CD4-positive, alpha-beta T cell (primary cell): ENCODE measurements at regions not wholly inside any gene's neighbourhood (a gene's known extent, or its start where the extent isn't known, plus 50 kb on each side); places are given as distances from the start of the nearest gene placed in this dataset.
"Not testable (repeated sequence)": the region's sequence is repeated elsewhere in the genome, so short reads cannot be mapped to it uniquely, and the experiment has no call there.

Experiments used
- ATAC-seq: fragments of 200-7000 bp; cut with Tn5 transposase; one replicate; pipeline ENCODE4 v1.10.0; 2022; ENCODE audit warnings: mild to moderate bottlenecking; ENCODE audit not compliant: poor library complexity
- CTCF ChIA-PET: fragments of 350-600 bp; sonication (Branson Sonifier 250); formaldehyde crosslinking; loops from one replicate; lab custom pipeline; 2021; ENCODE audit warnings: antibody characterized with exemption, inconsistent platforms; lab: Charles Lee
- POLR2A ChIA-PET: fragments of 350-600 bp; sonication (Branson Sonifier 250); formaldehyde crosslinking; loops from one replicate; lab custom pipeline; 2021; ENCODE audit warnings: antibody characterized with exemption, inconsistent platforms; lab: Charles Lee
- DNase-seq, 14 experiments: peaks; one replicate each; pipeline ENCODE4 v3.0.0-alpha.2; 2013 to 2020; ENCODE audit warnings: mixed read lengths in 2 of 14
- H3K27ac ChIP-seq, 2 donors: one replicate each; pipeline versions ENCODE4 v1.5.1 to v1.7.0; 2013; ENCODE audit warnings: low read length in 2 of 2, low read depth in 1 of 2, mild to moderate bottlenecking in 1 of 2
- H3K27me3 ChIP-seq, 2 experiments: 1 replicate in 1 of 2; 2 replicates in 1 of 2; pipeline versions ENCODE4 v1.6.1 to v1.7.0; 2013; ENCODE audit warnings: low read length in 2 of 2, control low read depth in 1 of 2, mild to moderate bottlenecking in 1 of 2, moderate library complexity in 1 of 2; ENCODE audit not compliant: insufficient read depth in 2 of 2, control insufficient read depth in 1 of 2
- H3K36me3 ChIP-seq: one replicate; pipeline ENCODE4 v1.6.1; 2013; ENCODE audit warnings: low read length, control low read depth; ENCODE audit not compliant: insufficient read depth
- H3K4me1 ChIP-seq: one replicate; pipeline ENCODE4 v1.6.1; 2013; ENCODE audit warnings: low read length, control low read depth; ENCODE audit not compliant: insufficient read depth
- H3K4me3 ChIP-seq: one replicate; pipeline ENCODE4 v1.5.1; 2013; ENCODE audit warnings: mild to moderate bottlenecking, low read length, moderate library complexity
- H3K9me3 ChIP-seq, 2 experiments: 1 replicate in 1 of 2; 2 replicates in 1 of 2; pipeline versions ENCODE4 v1.6.1 to v1.7.0; 2013; ENCODE audit warnings: low read length in 2 of 2, mild to moderate bottlenecking in 2 of 2, control low read depth in 1 of 2, moderate library complexity in 1 of 2; ENCODE audit not compliant: control insufficient read depth in 1 of 2, insufficient read depth in 1 of 2
- H3K27ac Mint-ChIP-seq: one replicate; pipeline ENCODE4 v1.8.0; 2020; ENCODE audit warnings: mixed read lengths
- H3K27me3 Mint-ChIP-seq: one replicate; pipeline ENCODE4 v1.8.0; 2021; ENCODE audit warnings: mixed read lengths
- H3K36me3 Mint-ChIP-seq: one replicate; pipeline ENCODE4 v1.8.0; 2021; ENCODE audit warnings: low read depth, mixed read lengths
- H3K4me1 Mint-ChIP-seq: one replicate; pipeline ENCODE4 v1.8.0; 2021; ENCODE audit warnings: low read depth, mixed read lengths
- H3K4me3 Mint-ChIP-seq: one replicate; pipeline ENCODE4 v1.8.0; 2020; ENCODE audit warnings: mild to moderate bottlenecking, mixed read lengths
- H3K9me3 Mint-ChIP-seq: one replicate; pipeline ENCODE4 v1.8.0; 2020; ENCODE audit warnings: mixed read lengths
- CTCF ChIP-seq: fragments of 200-600 bp; IDR thresholded peaks from one replicate; pipeline ENCODE4 v1.8.0; 2022; ENCODE audit warnings: antibody characterized with exemption, mild to moderate bottlenecking
- intact Hi-C, 2 experiments: fragments of 100-400 bp; cut with DNase I in 1 of 2; cut with micrococcal nuclease in 1 of 2; formaldehyde crosslinking; loops; one replicate each; pipeline versions ENCODE4 v1.15.1 to v1.9.0; 2023 to 2025; cut with DNase I, micrococcal nuclease

DNA sequence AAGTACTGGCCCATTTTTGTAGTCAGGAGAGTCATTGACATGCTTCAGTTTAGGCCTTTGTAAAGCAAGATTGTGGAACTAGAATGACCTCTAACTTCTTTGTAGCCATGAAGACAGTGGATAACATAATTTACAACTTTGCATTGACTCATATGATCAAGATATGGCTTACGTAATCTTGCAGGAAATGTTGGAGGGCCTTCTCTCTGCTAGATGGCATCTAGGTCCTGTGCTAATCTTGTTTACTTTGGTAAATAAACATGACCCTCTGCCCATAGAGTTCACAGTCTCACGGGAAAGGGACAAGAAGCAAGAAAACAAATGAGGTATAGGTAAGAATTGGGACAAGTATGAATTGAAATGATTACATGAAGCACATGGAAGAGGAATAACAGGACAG is 355.2 kb upstream of the ARID1B start:
- Histone ChIP-seq H3K27ac (no peak overlapping the region), H3K36me3 (no peaks in the 10 kb centered on the region), H3K9me3 (no peaks in the 10 kb centered on the region), H3K4me1 (peaks cover 25% of the 10 kb centered on the region), H3K4me3 (no peak overlapping the region), H3K27me3 (no peaks in the 10 kb centered on the region)
- H3K9me3 Mint-ChIP-seq: no peaks in the 10 kb centered on the region
- no peak overlapping the region for H3K4me3 Mint-ChIP-seq
- no peaks in the 10 kb centered on the region for H3K27me3 Mint-ChIP-seq
- H3K36me3 Mint-ChIP-seq: no peaks in the 10 kb centered on the region
- peak overlapping the region; percentile 63 for H3K27ac Mint-ChIP-seq
- intact Hi-C loops: no loop called here
- ATAC-seq (no peak), DNase-seq (no peak)
- ChIA-PET POLR2A (interaction anchor here (3.3 kb wide), 1 partner anchor 26 kb away, joined by 20 read pairs; no protein-coding TSS in a partner anchor), CTCF (no interaction called here)
- TF ChIP-seq CTCF: no peak
- H3K4me1 Mint-ChIP-seq: peaks cover 49% of the 10 kb centered on the region

GRCh38 chr6:156421301-156421700 is 355.9 kb upstream of the ARID1B start:
- POLR2A ChIA-PET, H3K27ac Mint-ChIP-seq, H3K27me3 ChIP-seq, H3K9me3 Mint-ChIP-seq, H3K36me3 ChIP-seq, H3K4me3 ChIP-seq, H3K36me3 Mint-ChIP-seq, ATAC-seq, H3K27ac ChIP-seq, intact Hi-C loops, H3K9me3 ChIP-seq, H3K27me3 Mint-ChIP-seq, CTCF ChIA-PET, DNase-seq, H3K4me3 Mint-ChIP-seq: not testable (repeated sequence)
- peaks cover 25% of the 10 kb centered on the region for H3K4me1 ChIP-seq
- H3K4me1 Mint-ChIP-seq: peaks cover 49% of the 10 kb centered on the region

DNA sequence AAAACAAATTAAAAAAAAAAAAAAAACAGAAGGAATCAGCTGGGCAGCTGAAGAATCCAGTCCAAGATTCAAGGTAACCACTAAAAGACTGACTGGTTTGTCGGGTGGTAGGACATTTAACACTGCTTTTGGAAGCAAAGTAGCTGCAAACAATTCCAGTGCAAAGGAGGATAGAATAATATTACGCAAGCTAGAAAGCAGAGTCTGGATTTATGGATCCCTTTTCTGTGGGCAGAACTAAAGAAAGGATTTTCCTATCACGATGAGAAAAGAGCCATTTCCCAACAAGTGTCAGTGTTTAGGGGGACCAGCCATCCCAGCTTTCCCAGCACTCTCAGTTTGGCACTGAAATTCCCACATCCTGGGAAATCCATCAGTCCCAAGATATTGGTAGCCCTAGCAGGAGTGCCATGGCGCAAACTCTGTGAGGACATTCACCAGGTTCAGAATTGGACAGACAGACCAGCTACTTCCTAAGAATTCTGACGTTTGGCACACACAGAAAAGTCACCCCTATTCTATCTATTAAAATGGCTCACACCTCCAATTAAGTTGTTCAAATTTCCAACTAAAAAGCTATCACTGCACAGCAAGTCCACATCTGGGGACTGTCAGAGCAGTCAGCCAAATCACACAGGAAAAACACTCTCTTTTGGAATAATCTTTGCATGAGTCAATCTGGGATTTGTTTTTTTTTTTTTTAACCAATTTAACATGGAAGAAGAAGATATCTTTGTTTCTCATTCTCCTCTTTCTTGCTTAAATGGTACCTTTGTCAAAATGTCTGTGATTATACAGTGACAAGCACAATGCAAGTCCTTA is 356.8 kb upstream of the ARID1B start:
- H3K27ac Mint-ChIP-seq: no peak overlapping the region
- peaks cover 25% of the 10 kb centered on the region for H3K4me1 ChIP-seq
- no peak overlapping the region for H3K4me3 ChIP-seq
- no peak for ATAC-seq
- no peaks in the 10 kb centered on the region for H3K36me3 ChIP-seq
- H3K27me3 Mint-ChIP-seq: no peaks in the 10 kb centered on the region
- H3K4me1 Mint-ChIP-seq: peaks cover 44% of the 10 kb centered on the region
- H3K4me3 Mint-ChIP-seq: no peak overlapping the region
- intact Hi-C loops: no loop called here
- no peak for TF ChIP-seq CTCF
- CTCF ChIA-PET: interaction anchor here (0.6 kb wide), 1 partner anchor 1369 kb away, joined by 3 read pairs; no protein-coding TSS in a partner anchor
- no peaks in the 10 kb centered on the region for H3K9me3 Mint-ChIP-seq
- POLR2A ChIA-PET: no interaction called here
- H3K36me3 Mint-ChIP-seq: no peaks in the 10 kb centered on the region
- no peak for DNase-seq
- no peak overlapping the region for H3K27ac ChIP-seq
- no peaks in the 10 kb centered on the region for H3K27me3 ChIP-seq
- H3K9me3 ChIP-seq: no peaks in the 10 kb centered on the region
